ENCODE measurements at regions not wholly inside any gene's neighbourhood (a gene's known extent, or its start where the extent isn't known, plus 50 kb on each side); places are given as distances from the start of the nearest gene placed in this dataset.

DNA sequence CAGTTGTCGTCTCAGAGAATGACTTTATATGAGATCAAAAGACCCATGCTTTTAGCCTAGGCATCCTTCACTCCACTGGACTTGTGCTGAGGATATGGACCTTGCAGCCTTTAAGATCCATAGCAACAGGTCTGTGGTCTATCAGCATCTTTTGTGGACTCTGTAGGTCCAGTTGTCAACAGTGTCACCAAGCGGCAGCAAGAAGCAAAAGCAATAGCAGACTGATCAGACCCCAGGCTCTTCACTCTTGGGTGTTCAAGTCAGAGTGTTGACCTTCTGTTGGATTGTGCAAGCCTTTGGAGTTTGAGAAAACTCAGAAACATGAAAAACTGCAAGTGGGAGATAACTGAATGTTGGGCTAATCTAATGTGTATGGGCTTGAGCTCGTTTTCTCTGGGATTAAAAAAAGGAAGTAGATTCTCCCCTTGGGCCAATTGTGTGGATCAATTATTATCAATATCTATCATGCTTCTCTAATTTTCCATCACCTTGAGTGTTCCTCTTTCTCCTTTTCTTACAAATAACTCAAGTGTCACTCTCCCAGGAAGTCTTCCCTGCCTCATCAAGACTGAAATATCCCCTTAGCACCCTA, 144.2 kb downstream of the LYPLAL1 start:
- DNase-seq (ENCODE audit: low read depth in 2 of 2), result no peak

DNA sequence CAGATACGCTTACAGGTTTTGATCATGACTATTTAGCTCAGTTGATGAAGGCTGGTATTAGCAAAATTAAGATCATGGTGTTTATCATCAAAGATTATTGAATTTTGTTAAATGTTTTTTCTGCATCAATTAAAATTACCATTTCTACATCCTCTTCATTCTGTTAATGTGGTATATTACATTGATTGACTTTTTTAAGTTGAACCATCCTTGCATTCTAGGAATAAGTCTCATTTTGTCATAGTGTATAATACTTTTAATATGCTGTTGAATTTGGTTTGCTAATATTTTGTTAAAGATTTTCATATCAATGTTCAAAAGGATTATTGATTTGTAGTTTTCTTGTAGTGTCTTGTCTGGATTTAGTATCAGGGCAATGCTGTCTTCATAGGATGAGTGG, 142.4 kb downstream of the LYPLAL1 start:
- no peak for DNase-seq (ENCODE audit: low read depth in 2 of 2)

GRCh38 chr1:219313961-219314360, 140.3 kb downstream of the LYPLAL1 start:
- no peak for DNase-seq (ENCODE audit: low read depth in 2 of 2)

DNA sequence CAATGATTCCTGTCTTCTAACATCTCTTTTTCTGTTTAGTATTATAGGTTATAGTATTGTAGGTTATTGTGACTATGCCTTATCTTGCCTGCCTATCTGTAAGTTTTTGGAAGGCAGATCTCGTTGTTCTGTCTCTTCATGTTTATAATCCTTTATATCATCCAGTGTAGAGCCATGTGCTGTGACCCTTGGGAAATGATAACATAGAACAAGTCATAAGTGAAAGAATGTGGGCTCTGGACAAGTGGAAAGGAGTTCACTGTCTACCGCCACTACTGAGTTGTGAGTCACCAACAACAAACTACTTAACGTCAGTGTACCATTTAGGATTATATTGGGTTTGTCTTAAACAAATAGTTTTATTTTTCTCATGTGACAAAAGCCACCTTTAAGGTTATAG, 139.3 kb downstream of the LYPLAL1 start:
- no peak for DNase-seq (ENCODE audit: low read depth in 2 of 2)

DNA sequence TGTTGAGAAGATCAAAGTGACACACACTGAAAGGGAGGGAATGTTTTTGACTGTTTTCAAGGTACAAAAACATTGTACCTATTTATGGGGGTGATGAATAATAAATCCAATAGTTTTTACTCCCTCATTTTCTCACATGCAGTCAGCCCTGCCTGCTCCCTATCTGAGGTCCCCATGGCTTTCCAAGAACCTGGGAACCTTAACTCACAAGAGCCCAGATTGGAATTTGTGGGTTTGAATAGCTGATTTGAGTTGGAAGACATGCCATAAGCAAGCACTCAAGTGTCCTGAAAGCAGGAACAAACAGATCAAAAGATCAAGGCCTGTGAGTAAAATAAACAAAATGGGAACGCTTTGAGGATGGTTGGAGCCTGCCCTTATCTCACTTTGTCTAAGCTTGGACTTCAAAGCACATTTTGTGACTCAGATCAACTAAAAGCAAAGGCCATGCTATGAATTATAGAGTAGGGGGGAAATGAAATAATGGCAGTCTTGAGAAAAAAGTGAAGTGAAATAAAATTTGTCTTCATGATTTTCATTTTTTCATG, 136.6 kb downstream of the LYPLAL1 start:
- DNase-seq (ENCODE audit: low read depth in 2 of 2), result no peak

DNA sequence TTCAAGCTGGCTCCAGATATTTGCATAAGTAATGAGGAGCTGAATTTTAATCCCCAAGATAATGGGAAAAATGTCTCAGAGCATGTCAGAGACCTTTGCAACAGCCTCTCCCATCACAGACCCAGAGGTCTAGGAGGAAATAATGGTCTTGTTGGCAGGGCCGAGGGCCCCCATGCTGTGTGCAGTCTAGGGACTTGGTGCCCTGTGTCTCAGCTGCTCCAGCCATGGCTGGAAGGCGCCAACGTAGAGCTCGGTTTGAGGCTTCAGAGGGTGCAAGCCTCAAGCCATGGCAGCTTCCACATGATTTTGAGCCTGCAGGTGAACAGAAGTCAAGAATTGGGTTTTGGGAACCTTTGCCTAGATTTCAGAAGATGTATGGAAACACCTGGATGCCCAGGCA, 134.7 kb downstream of the LYPLAL1 start:
- DNase-seq (ENCODE audit: low read depth in 2 of 2), result no peak

- no peak for DNase-seq (ENCODE audit: low read depth in 2 of 2)
These were observed 130.8 kb downstream of the LYPLAL1 start for GRCh38 chr1:219304227-219305226.

DNA sequence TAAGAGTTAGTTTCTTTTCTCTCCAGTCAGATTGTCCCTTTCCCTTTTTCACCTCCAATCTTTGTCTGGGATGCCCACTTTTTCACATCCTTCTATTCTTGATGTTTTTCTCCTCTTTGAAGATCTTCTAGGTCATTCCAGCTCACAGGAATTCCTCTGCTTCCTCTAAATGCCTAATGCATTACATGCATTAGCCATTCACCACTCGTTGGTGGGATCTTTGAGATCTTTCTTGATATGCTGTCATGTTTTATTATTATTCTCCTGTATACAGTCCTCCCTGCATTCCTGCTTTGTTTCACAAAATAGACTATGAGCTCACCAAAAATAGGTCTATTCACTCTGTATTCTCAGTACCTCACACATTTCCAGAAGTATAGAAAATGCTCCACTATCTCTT, 129.0 kb downstream of the LYPLAL1 start:
- DNase-seq (ENCODE audit: low read depth in 2 of 2), result no peak

DNA sequence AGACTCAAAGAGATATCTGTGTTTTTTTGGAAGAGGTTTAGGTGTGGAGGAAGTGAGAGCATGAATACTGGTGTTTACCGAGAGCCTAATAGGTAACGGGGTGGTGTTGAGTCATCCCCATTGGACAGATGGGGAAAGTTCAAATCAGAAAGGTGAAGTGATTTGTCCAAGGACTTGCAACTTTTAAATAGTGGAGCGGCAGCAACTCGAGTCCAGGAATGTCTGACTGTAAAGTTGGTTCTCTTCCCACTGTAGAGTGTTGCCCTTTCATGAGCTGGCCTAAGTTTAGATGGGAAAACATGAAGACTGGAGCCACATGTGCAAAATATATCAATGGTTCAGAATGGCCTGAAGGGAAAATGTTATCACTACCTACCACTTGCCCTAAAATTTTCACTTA, 125.7 kb downstream of the LYPLAL1 start:
- no peak for DNase-seq (ENCODE audit: low read depth in 2 of 2)

- DNase-seq (ENCODE audit: low read depth in 2 of 2), result no peak
These were observed 125.0 kb downstream of the LYPLAL1 start for GRCh38 chr1:219298571-219299148.

DNA sequence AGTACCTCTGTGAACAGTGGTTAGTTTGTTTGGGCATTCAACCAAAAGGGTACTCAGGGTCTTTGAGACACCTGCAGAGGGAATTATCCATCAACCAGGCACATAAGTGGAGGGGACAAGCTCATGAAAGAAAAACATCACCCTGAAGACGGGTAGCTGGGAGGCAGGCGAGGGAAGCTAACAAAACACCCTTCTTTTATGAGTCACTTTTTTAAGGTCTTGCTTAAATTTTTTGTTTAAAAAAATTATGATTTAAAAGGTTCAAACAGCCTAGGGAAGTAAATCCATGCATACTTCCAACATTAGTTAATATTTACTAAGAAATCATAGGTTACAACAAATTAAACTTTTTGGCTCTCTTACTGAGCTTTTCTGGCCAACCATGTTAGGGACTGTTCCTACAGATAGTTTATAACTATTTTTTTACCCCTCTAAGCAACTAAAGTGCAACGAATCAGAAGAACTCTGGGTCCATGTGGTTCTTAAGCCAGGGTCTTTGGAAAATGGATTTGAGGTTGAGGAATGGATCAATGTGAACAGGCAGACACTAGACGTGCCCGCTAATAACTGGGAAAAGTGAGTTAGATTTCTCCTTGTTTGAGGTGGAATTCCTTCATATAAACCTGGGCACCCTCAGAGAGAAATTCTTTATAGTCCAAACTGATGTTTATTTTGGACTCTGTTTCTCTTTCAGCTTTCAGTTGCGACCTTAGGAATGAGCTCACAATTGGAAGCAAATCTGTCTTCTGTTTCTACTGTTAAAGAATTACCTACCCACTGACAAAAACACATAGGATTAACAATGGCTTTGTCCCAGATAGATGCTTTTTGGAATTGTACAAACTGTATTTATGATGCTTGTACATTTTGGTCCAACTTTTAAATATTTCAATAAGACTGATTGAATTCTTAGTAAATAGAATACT, 123.0 kb downstream of the LYPLAL1 start:
- no peak for DNase-seq (ENCODE audit: low read depth in 2 of 2)

DNA sequence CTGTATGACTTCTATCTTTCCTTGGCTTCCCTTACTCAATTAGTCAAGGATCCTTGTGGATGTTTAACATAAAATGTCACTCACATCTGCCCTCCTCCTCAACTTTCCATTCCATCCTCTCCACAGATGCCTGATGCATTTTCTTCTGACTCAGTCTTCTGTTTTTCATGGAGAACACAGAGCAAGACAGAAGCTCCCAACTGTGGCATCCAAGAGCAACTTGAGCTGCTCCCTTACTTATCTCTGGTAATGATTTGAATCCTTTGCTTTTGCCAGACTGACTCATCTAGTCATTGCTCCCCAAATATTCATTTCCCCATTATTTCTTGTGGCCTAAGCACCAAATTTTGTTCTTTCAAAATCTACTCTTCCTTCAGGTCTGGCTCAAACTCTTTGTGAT, 120.6 kb downstream of the LYPLAL1 start:
- DNase-seq (ENCODE audit: low read depth in 2 of 2), result no peak

GRCh38 chr1:219293410-219293809, 119.7 kb downstream of the LYPLAL1 start:
- no peak for DNase-seq (ENCODE audit: low read depth in 2 of 2)

DNA sequence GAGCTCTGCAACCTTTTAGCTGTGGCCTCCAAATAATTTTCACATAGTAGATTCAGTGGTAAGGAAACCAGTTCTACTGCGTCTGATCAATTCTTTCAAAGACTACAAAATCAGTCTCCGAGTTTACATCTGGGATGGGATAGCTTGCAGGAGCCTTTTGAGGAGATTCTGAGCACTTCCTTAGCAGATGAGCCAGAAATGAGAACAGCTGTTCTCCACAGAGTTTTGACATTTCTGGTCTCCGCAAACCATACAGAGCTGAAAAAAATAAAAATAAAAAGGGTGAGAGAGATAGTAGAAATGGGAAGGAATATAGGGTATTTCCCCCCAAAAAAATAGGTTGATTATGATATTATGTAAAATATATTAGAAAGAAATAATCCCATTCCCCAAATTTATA, 119.3 kb downstream of the LYPLAL1 start:
- no peak for DNase-seq (ENCODE audit: low read depth in 2 of 2)

DNA sequence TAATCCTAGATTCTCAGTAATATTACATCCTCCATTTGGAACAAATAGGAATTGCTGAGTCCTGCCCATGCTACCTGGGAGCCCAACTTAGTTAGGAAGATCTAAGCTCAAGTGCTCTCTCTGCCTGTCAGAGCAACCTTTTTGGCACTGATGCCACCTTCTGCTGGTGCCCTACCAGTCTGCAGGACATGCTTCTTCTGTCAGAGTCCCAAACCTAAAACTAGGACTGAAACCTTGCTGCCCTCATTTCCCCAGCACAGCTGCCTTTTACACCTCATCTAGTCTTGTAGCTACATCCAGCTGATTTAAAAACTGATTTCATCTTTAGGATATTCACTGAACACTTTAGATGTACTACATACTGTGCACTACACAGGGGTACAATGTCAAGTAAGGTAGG, 118.7 kb downstream of the LYPLAL1 start:
- no peak for DNase-seq (ENCODE audit: low read depth in 2 of 2)

DNA sequence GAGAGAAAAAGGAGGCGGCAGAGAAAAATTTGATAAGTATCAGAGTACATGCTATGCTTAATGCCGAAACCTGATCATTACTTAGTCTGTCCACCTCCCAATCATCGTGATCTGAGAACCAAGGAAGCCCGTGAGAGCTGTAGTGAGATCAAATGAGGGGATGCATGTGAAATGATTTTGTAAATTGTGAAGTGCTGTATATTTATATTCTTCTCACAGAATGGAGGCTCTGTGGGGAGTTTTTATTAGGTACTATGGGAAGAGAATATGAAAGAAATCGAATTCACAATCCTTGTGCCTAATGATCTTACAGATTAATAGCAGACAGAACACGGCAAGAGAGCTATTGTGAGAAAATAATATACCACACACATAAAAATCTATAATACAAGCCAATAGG, 115.5 kb downstream of the LYPLAL1 start:
- no peak for DNase-seq (ENCODE audit: low read depth in 2 of 2)

GRCh38 chr1:219283541-219283940, 109.9 kb downstream of the LYPLAL1 start:
- DNase-seq (ENCODE audit: low read depth in 2 of 2), result no peak

GRCh38 chr1:219281831-219282230, 108.2 kb downstream of the LYPLAL1 start:
- DNase-seq (ENCODE audit: low read depth in 2 of 2), result no peak

- DNase-seq (ENCODE audit: low read depth in 2 of 2), result no peak
These were observed 105.5 kb downstream of the LYPLAL1 start for GRCh38 chr1:219279017-219279770.

DNA sequence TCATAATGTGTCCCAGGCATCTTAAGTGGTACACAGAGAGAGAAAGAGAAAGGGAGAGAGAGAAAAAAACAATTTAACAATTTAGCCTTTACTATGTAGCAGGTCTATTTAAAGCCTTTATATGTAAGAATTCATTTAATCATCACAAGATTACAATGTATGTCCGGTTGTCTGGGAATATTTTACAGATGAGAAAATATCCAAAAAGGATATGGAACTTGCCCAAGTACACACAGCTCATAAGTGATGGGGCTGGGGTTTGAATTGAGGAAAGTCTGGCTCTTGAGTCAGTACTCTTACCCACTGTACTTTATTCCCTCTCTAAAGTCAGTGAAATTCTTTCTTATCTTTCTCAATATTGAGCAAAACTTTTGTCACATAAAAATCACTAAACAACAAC, 104.6 kb downstream of the LYPLAL1 start:
- DNase-seq (ENCODE audit: low read depth in 2 of 2), result no peak

Data from stimulated activated CD4-positive, alpha-beta T cell treated with anti-CD3 and anti-CD28 coated beads, Interleukin-15, amount 100 ng/mL, for 48 hours (primary cell).